K562 (cell line): ENCODE measurements at regions not wholly inside any gene's neighbourhood (a gene's known extent, or its start where the extent isn't known, plus 50 kb on each side); places are given as distances from the start of the nearest gene placed in this dataset.

Experiments
- ATAC-seq: fragments of 200-7000 bp; cut with Tn5 transposase; 3 replicates; pipeline ENCODE4 v1.9.1; 2020; ENCODE audit warnings: moderate library complexity
- BruUV-seq: library from RNA; stranded (reverse); fragments of 400-500 nt; replicated peaks from 2 replicates; lab custom pipeline; 2021; lab: Mats Ljungman, UMichigan
- CTCF ChIA-PET: fragments of 300-600 bp; formaldehyde crosslinking; extraction: SDS; loops from one replicate; lab custom pipeline; 2021; ENCODE audit warnings: low intra/inter-chr PET ratio; lab: Yijun Ruan, JAX
- POLR2A ChIA-PET: fragments of 300-600, 350-650 bp; sonication (Branson Sonifier 250); formaldehyde crosslinking; extraction: SDS; loops from one replicate; lab custom pipeline; 2021; ENCODE audit warnings: antibody characterized with exemption, inconsistent platforms; lab: Yijun Ruan, JAX
- DNase-seq, 4 experiments: peaks; one replicate each; pipeline versions ENCODE4 v3.0.0 to v3.0.0-alpha.2; 2011 to 2018; ENCODE audit warnings: low spot score in 3 of 4, mixed read lengths in 3 of 4; ENCODE audit errors: extremely low read depth in 1 of 4
- FAIRE-seq: peaks from 2 replicates; lab custom pipeline; 2011; peaks lifted over from hg19 to GRCh38; lab: Jason Lieb, UNC
- H2AFZ ChIP-seq: 2 replicates; pipeline ENCODE4 v1.6.0; 2011; ENCODE audit warnings: low read depth, low read length, control low read depth, inconsistent platforms
- H3K27ac ChIP-seq: fragments of 200-600 bp; 3 replicates; pipeline ENCODE4 v1.8.0; 2011; ENCODE audit warnings: low read depth, mild to moderate bottlenecking, control low read depth, inconsistent platforms, low read length, moderate library complexity, mixed read lengths; ENCODE audit errors: extremely low read depth
- H3K27me3 ChIP-seq, 2 experiments: fragments of 300-600 bp in 1 of 2; 2 replicates in 1 of 2; 3 replicates in 1 of 2; pipeline versions ENCODE4 v1.6.0 to v1.8.0; 2011; ENCODE audit warnings: inconsistent platforms in 2 of 2, low read length in 2 of 2, mild to moderate bottlenecking in 1 of 2, mixed read lengths in 1 of 2, moderate library complexity in 1 of 2; ENCODE audit not compliant: control insufficient read depth in 2 of 2, insufficient read depth in 2 of 2
- H3K36me3 ChIP-seq: fragments of 300-600 bp; 3 replicates; pipeline ENCODE4 v1.8.0; 2011; ENCODE audit warnings: mild to moderate bottlenecking, low read length, inconsistent platforms; ENCODE audit not compliant: control insufficient read depth, insufficient read depth
- H3K4me1 ChIP-seq, 2 experiments: fragments of 200-600 bp in 1 of 2; replicated peaks in 1 of 2; 2 replicates in 1 of 2; 3 replicates in 1 of 2; pipeline versions ENCODE4 v1.5.1 to v1.8.0; 2011; ENCODE audit warnings: inconsistent platforms in 2 of 2, low read length in 2 of 2, mild to moderate bottlenecking in 1 of 2, mixed read lengths in 1 of 2, moderate library complexity in 1 of 2; ENCODE audit not compliant: control insufficient read depth in 2 of 2, insufficient read depth in 2 of 2
- H3K4me2 ChIP-seq: 2 replicates; pipeline ENCODE4 v1.6.1; 2011; ENCODE audit warnings: low read length, control low read depth, inconsistent platforms, mixed read lengths; ENCODE audit not compliant: insufficient read depth
- H3K4me3 ChIP-seq: fragments of 200-600 bp; sonication (generic), shearing (Covaris generic); 2 replicates; pipeline ENCODE4 v1.5.1; 2016; ENCODE audit warnings: control low read depth, inconsistent platforms
- H3K79me2 ChIP-seq: fragments of 200-600 bp; 3 replicates; pipeline ENCODE4 v1.8.0; 2011; ENCODE audit warnings: low read length, inconsistent platforms; ENCODE audit not compliant: control insufficient read depth, insufficient read depth
- H3K9ac ChIP-seq, 2 experiments: 2 replicates each; pipeline versions ENCODE4 v1.6.0 to v1.6.1; 2011; ENCODE audit warnings: low read depth in 2 of 2, low read length in 2 of 2, control low read depth in 1 of 2, inconsistent platforms in 1 of 2, mild to moderate bottlenecking in 1 of 2, mixed read lengths in 1 of 2; ENCODE audit not compliant: insufficient read depth in 1 of 2
- H3K9me1 ChIP-seq: one replicate; pipeline ENCODE4 v1.6.0; 2011; ENCODE audit warnings: inconsistent platforms, mild to moderate bottlenecking, low read length, moderate library complexity; ENCODE audit not compliant: control insufficient read depth, insufficient read depth
- H3K9me3 ChIP-seq: replicated peaks from 2 replicates; pipeline ENCODE4 v1.5.1; 2011; ENCODE audit warnings: low read depth, low read length, inconsistent platforms; ENCODE audit not compliant: control insufficient read depth, insufficient read depth
- H4K20me1 ChIP-seq: replicated peaks from 2 replicates; pipeline ENCODE4 v1.6.1; 2011; ENCODE audit warnings: low read length, inconsistent platforms, mixed read lengths; ENCODE audit not compliant: control insufficient read depth, insufficient read depth
- ATF1 ChIP-seq, 2 experiments: fragments of 450-650 bp in 1 of 2; IDR thresholded peaks; 2 replicates each; pipeline ENCODE4 v1.6.1; 2016; ENCODE audit warnings: missing compliant biosample characterization in 1 of 2, missing genetic modification characterization in 1 of 2
- CCAR2 ChIP-seq: fragments of 200-400 bp; formaldehyde crosslinking; IDR thresholded peaks from 2 replicates; pipeline ENCODE4 v1.6.1; 2017; ENCODE audit warnings: mild to moderate bottlenecking, low read depth, low read length
- CEBPG ChIP-seq, 3 experiments: fragments of 200-800 bp in 1 of 3; sonication (Bioruptor generic) in 1 of 3; sonication (generic) in 1 of 3; formaldehyde crosslinking in 1 of 3; IDR thresholded peaks in 2 of 3; conservative IDR thresholded peaks in 1 of 3; 2 replicates each; pipeline versions ENCODE4 v1.6.1 to v1.8.0; 2016 to 2022; ENCODE audit warnings: missing compliant biosample characterization in 2 of 3, missing genetic modification characterization in 2 of 3, mild to moderate bottlenecking in 1 of 3, missing genetic modification reagents in 1 of 3
- DIDO1 ChIP-seq: fragments of 450-650 bp; IDR thresholded peaks from 2 replicates; pipeline ENCODE4 v1.6.1; 2016; ENCODE audit warnings: low read depth, missing biosample characterization, missing genetic modification characterization
- E2F8 ChIP-seq: fragments of 450-650 bp; IDR thresholded peaks from 2 replicates; pipeline ENCODE4 v1.7.1; 2018; ENCODE audit warnings: mild to moderate bottlenecking, low read depth; ENCODE audit not compliant: partially characterized antibody
- MTA3 ChIP-seq: fragments of 450-650 bp; formaldehyde crosslinking; IDR thresholded peaks from 2 replicates; pipeline ENCODE4 v1.6.1; 2017; ENCODE audit warnings: mild to moderate bottlenecking, borderline replicate concordance
- MYBL2 ChIP-seq, 2 experiments: fragments of 450-650 bp in 1 of 2; sonication (generic) in 1 of 2; formaldehyde crosslinking in 1 of 2; IDR thresholded peaks; 2 replicates each; pipeline versions ENCODE4 v1.6.1 to v1.8.1; 2017 to 2022; ENCODE audit warnings: borderline replicate concordance in 1 of 2, inconsistent platforms in 1 of 2, low read depth in 1 of 2, mild to moderate bottlenecking in 1 of 2, missing genetic modification reagents in 1 of 2, moderate library complexity in 1 of 2
- USF1 ChIP-seq: sonication (generic); formaldehyde crosslinking; IDR thresholded peaks from 2 replicates; pipeline ENCODE4 v1.9.0; 2022; ENCODE audit warnings: mild to moderate bottlenecking, missing genetic modification reagents
- ZNF318 ChIP-seq, 2 experiments: fragments of 450-650 bp; IDR thresholded peaks; 2 replicates each; pipeline ENCODE4 v1.6.1; 2016; ENCODE audit warnings: mild to moderate bottlenecking in 2 of 2, borderline replicate concordance in 1 of 2, low read depth in 1 of 2, moderate library complexity in 1 of 2
- WGBS: fragments of 100-300 bp; shearing (Covaris generic); methylation state at CpG from one replicate; pipeline ENCODE4 v1.1.6; 2016; ENCODE audit warnings: low coverage, mixed read lengths; ENCODE audit not compliant: insufficient coverage; ENCODE audit errors: missing lambda C conversion rate; 5-methylcytosine and 5-hydroxymethylcytosine counted together
- in situ Hi-C: fragments of 300-500 bp; cut with MboI; formaldehyde crosslinking; loops from 4 replicates; pipeline ENCODE4 v1.15.0; 2018; ENCODE audit warnings: inconsistent platforms, mixed read lengths
- intact Hi-C: fragments of 100-400 bp; cut with micrococcal nuclease; formaldehyde crosslinking; loops from 2 replicates; pipeline ENCODE4 v1.14.2; 2022

DNA sequence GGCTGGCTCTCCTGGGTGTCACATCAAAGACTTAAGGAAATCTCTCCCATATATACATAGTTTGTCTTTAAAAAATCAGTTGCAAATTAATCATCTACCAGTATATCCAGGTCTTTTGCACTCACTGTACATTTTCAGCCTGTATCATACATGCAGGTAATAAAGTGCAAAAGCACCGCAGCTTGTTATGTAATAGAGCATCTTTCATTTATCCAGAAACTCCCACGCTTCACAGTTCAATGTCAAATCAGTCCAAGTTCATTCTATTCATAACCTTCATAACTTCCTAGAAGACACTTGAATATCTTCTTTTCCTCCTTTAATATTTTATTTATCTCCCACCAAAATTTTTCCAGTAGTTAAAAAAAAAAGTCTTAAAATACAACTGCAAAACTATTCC lies 89.6 kb upstream of the KCTD1 start:
- intact Hi-C loops (no loop called here), in situ Hi-C loops (no loop called here)
- Histone ChIP-seq H3K9ac (no peak overlapping the region), H3K9me1 (no peaks in the 10 kb centered on the region), H2AFZ (no peak overlapping the region), H3K36me3 (no peaks in the 10 kb centered on the region), H3K4me1 (no peaks in the 10 kb centered on the region), H3K9me3 (no peaks in the 10 kb centered on the region), H3K27ac (no peak overlapping the region), H4K20me1 (no peaks in the 10 kb centered on the region), H3K4me3 (no peak overlapping the region), H3K4me2 (no peak overlapping the region), H3K79me2 (no peaks in the 10 kb centered on the region), H3K27me3 (no peaks in the 10 kb centered on the region)
- BruUV-seq, result no TSS peak
- ATAC-seq, result no peak
- POLR2A ChIA-PET, result interaction anchor here (0.7 to 0.9 kb wide), 2 partner anchors 9 to 217 kb away, joined by 3 to 4 read pairs; no protein-coding TSS in a partner anchor
- CTCF ChIA-PET, result interaction anchor here (0.6 kb wide), 1 partner anchor 148 kb away, joined by 3 read pairs; no protein-coding TSS in a partner anchor
- DNase-seq, result no peak
- no peak for FAIRE-seq
- 0% methylated on average over 2 of the region's 2 CpGs for WGBS
- TF ChIP-seq DIDO1 (tag) (no peak), MYBL2 (IDR thresholded peaks at IDR 0.05; ENCODE audit: low read depth) (no peak), MYBL2 (CRISPR knock-in tag; IDR thresholded peaks at IDR 0.05; ENCODE audit: borderline replicate concordance) (no peak), E2F8 (no peak), MTA3 (no peak), ZNF318 (IDR thresholded peaks at IDR 0.05; ENCODE audit: borderline replicate concordance in 1 of 2, low read depth in 1 of 2) (no peak), CEBPG (CRISPR knock-in tag; IDR thresholded peaks at IDR 0.05) (no peak), CEBPG (tag; conservative IDR thresholded peaks at IDR 0.05 in 1 of 2, IDR thresholded peaks at IDR 0.05 in 1 of 2) (no peak), CCAR2 (no peak), ATF1 (CRISPR knock-in tag; IDR thresholded peaks at IDR 0.05) (no peak), ATF1 (tag; IDR thresholded peaks at IDR 0.05) (no peak), USF1 (CRISPR knock-in tag) (no peak)
